C4-2B (cell line): ENCODE measurements at regions not wholly inside any gene's neighbourhood (a gene's known extent, or its start where the extent isn't known, plus 50 kb on each side); places are given as distances from the start of the nearest gene placed in this dataset.

Experiments used
- CTCF ChIP-seq: fragments of 450-650 bp; conservative IDR thresholded peaks from 2 replicates; pipeline ENCODE4 v1.5.1; 2017; ENCODE audit warnings: mild to moderate bottlenecking
- ZFX ChIP-seq: fragments of 450-650 bp; IDR thresholded peaks from 2 replicates; pipeline ENCODE4 v1.6.1; 2017

GRCh38 chr7:55723621-55723941 lies 139.0 kb downstream of the SEPTIN14 start:
- TF ChIP-seq CTCF (no peak), ZFX (no peak)
